NB4 (cell line): ENCODE measurements at regions not wholly inside any gene's neighbourhood (a gene's known extent, or its start where the extent isn't known, plus 50 kb on each side); places are given as distances from the start of the nearest gene placed in this dataset.

Experiments used
- MYC ChIP-seq: IDR thresholded peaks from 2 replicates; pipeline ENCODE4 v1.6.1; 2011; ENCODE audit warnings: low read depth, low read length
- POLR2A ChIP-seq: IDR thresholded peaks from 2 replicates; pipeline ENCODE4 v1.6.1; 2011; ENCODE audit warnings: mild to moderate bottlenecking; ENCODE audit not compliant: insufficient read length; ENCODE audit errors: extremely low read depth
- TF ChIP-seq, protein P1 (sequence below): IDR thresholded peaks from one replicate; pipeline ENCODE4 v1.5.1; 2012; ENCODE audit warnings: low read depth, low read length

GRCh38 chr10:8410506-8410905 is 356.0 kb downstream of the GATA3 start:
- TF ChIP-seq MYC (no peak), POLR2A (no peak)
- TF ChIP-seq, protein P1, sequence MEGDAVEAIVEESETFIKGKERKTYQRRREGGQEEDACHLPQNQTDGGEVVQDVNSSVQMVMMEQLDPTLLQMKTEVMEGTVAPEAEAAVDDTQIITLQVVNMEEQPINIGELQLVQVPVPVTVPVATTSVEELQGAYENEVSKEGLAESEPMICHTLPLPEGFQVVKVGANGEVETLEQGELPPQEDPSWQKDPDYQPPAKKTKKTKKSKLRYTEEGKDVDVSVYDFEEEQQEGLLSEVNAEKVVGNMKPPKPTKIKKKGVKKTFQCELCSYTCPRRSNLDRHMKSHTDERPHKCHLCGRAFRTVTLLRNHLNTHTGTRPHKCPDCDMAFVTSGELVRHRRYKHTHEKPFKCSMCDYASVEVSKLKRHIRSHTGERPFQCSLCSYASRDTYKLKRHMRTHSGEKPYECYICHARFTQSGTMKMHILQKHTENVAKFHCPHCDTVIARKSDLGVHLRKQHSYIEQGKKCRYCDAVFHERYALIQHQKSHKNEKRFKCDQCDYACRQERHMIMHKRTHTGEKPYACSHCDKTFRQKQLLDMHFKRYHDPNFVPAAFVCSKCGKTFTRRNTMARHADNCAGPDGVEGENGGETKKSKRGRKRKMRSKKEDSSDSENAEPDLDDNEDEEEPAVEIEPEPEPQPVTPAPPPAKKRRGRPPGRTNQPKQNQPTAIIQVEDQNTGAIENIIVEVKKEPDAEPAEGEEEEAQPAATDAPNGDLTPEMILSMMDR, result no peak
